ENCODE measurements at regions not wholly inside any gene's neighbourhood (a gene's known extent, or its start where the extent isn't known, plus 50 kb on each side); places are given as distances from the start of the nearest gene placed in this dataset.

DNA sequence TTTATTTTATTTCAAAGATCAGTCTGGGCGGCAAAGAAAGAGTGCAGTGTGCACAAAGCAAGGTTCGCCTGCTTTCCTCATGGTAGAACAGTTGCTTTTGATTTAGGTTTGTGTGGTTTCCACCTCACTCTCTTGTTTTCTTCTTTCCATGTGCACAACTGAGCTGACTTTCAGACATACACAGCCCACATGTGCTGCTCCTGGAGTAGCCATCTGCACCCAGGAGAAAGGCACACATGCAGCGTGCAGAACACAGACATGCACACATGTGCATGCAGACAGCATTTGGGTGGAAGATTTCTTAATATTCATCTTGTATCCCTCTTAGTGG is 302.1 kb downstream of the FZD1 start:
- no peak for TF ChIP-seq CTCF (IDR thresholded peaks at IDR 0.05 in 4 of 5, conservative IDR thresholded peaks at IDR 0.05 in 1 of 5)
- TF ChIP-seq POLR2A (IDR thresholded peaks at IDR 0.05), result no peak
